ENCODE measurements at regions not wholly inside any gene's neighbourhood (a gene's known extent, or its start where the extent isn't known, plus 50 kb on each side); places are given as distances from the start of the nearest gene placed in this dataset.

DNA sequence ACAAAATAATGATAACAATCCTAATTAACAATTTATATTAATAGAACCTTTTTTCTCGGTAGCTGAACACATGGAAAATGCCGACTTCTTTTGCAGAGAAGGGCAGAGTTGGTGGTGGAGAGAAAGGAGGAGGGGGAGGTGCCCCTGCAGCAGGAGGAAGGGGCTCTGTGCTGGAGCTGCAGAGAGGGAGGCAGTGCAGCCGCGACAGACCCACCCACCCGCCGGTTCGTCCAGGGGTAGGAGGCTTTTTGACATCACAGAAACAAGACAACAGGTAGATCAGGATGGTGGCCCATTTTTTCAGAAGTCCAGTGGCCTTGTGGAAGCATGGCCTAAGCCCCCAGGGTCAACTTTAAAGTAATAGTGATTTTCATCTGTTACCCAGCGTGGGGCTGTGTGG, 321.1 kb upstream of the SALL3 start:
- no peak for DNase-seq (ENCODE audit: low spot score, unreplicated experiment)
- Mint-ChIP-seq H3K36me3 (ENCODE audit: insufficient read depth) (no peaks in the 10 kb centered on the region), H3K27me3 (peaks cover 23% of the 10 kb centered on the region), H3K4me1 (ENCODE audit: low read depth) (no peaks in the 10 kb centered on the region), H3K9me3 (ENCODE audit: low read depth) (no peaks in the 10 kb centered on the region), H3K4me3 (ENCODE audit: low read depth) (no peak overlapping the region), H3K27ac (no peak overlapping the region)
- TF ChIP-seq, protein P1, sequence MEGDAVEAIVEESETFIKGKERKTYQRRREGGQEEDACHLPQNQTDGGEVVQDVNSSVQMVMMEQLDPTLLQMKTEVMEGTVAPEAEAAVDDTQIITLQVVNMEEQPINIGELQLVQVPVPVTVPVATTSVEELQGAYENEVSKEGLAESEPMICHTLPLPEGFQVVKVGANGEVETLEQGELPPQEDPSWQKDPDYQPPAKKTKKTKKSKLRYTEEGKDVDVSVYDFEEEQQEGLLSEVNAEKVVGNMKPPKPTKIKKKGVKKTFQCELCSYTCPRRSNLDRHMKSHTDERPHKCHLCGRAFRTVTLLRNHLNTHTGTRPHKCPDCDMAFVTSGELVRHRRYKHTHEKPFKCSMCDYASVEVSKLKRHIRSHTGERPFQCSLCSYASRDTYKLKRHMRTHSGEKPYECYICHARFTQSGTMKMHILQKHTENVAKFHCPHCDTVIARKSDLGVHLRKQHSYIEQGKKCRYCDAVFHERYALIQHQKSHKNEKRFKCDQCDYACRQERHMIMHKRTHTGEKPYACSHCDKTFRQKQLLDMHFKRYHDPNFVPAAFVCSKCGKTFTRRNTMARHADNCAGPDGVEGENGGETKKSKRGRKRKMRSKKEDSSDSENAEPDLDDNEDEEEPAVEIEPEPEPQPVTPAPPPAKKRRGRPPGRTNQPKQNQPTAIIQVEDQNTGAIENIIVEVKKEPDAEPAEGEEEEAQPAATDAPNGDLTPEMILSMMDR (IDR thresholded peaks at IDR 0.05; ENCODE audit: unreplicated experiment) = no peak

DNA sequence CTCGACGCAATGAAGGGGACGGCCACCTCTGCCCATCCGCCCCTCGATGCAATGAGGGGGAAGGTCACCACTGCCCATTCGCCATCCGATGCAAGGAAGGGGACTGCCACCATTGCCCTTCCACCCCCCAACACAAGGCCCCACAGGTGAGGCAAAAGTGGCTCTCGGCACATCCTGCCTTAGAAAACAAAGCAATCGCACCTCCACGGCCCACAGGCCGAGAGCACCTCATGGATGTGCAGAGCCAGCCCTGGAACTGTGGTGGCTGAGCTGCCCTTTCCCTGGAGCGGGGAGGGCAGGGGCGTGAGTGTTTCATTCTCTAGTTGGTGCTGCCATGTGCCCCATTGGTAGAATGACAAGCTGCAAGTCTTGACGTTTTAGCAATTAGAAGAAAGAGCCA, 320.6 kb upstream of the SALL3 start:
- Mint-ChIP-seq H3K36me3 (ENCODE audit: insufficient read depth) (no peaks in the 10 kb centered on the region), H3K4me3 (ENCODE audit: low read depth) (no peak overlapping the region), H3K4me1 (ENCODE audit: low read depth) (no peaks in the 10 kb centered on the region), H3K27me3 (peaks cover 23% of the 10 kb centered on the region), H3K9me3 (ENCODE audit: low read depth) (no peaks in the 10 kb centered on the region), H3K27ac (no peak overlapping the region)
- TF ChIP-seq, protein P1 (IDR thresholded peaks at IDR 0.05; ENCODE audit: unreplicated experiment) = no peak
- DNase-seq (ENCODE audit: low spot score, unreplicated experiment) = no peak

DNA sequence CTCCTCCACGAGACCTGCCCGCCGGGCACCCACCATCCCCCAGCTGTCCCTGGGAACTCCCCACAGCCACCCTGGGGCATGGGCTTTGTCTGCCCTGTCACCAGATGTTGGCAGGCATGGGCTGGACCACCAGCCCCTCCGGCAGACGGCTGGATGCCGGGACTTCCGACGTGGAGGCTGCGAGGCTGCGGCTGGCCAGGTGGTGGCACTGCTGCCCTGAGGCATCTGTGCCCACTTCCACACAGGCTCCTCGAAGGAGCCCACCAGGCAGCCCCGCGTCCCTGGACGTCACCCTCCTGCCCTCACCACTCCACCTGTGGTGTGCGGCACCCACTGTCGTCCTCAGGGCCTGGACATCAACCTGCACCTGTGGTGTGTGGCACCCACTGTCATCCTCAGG, 319.9 kb upstream of the SALL3 start:
- no peaks in the 10 kb centered on the region for H3K36me3 Mint-ChIP-seq (ENCODE audit: insufficient read depth)
- no peaks in the 10 kb centered on the region for H3K9me3 Mint-ChIP-seq (ENCODE audit: low read depth)
- no peaks in the 10 kb centered on the region for H3K4me1 Mint-ChIP-seq (ENCODE audit: low read depth)

GRCh38 chr18:78660311-78660710, 319.3 kb upstream of the SALL3 start:
- DNase-seq (ENCODE audit: low spot score, unreplicated experiment) = no peak
- no peaks in the 10 kb centered on the region for H3K9me3 Mint-ChIP-seq (ENCODE audit: low read depth)
- no peaks in the 10 kb centered on the region for H3K4me1 Mint-ChIP-seq (ENCODE audit: low read depth)
- no peak overlapping the region for H3K4me3 Mint-ChIP-seq (ENCODE audit: low read depth)
- no peak overlapping the region for H3K27ac Mint-ChIP-seq
- no peaks in the 10 kb centered on the region for H3K36me3 Mint-ChIP-seq (ENCODE audit: insufficient read depth)
- TF ChIP-seq, protein P1 (IDR thresholded peaks at IDR 0.05; ENCODE audit: unreplicated experiment) = no peak
- H3K27me3 Mint-ChIP-seq = peaks cover 23% of the 10 kb centered on the region

More for the DNA sequence above, 319.9 kb upstream of the SALL3 start:
- DNase-seq (ENCODE audit: low spot score, unreplicated experiment) = peak; percentile 32
- TF ChIP-seq, protein P1 (IDR thresholded peaks at IDR 0.05; ENCODE audit: unreplicated experiment) = peak; percentile 73
- Mint-ChIP-seq H3K4me3 (ENCODE audit: low read depth) (no peak overlapping the region), H3K27ac (no peak overlapping the region), H3K27me3 (peaks cover 23% of the 10 kb centered on the region)

DNA sequence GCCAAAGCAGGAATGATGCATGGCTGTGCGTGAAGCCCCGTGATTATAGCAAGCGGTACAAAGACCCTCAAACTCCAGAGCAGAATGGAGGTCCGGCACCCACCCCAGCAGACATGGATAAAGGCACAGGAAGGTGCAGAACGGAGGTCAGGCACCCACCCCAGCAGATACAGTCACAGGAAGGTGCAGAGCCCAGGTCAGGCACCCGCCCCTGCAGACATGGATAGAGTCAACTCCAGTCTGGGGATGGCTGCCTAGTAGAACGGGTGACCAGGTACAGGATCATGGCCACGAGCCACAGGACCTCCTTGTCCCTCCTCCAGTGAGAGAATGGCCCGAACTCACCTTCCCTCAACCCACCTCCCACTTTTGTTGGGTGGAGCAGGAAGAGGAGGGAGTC, 318.3 kb upstream of the SALL3 start:
- Mint-ChIP-seq H3K9me3 (ENCODE audit: low read depth) (no peaks in the 10 kb centered on the region), H3K4me1 (ENCODE audit: low read depth) (no peaks in the 10 kb centered on the region), H3K27me3 (peaks cover 23% of the 10 kb centered on the region), H3K4me3 (ENCODE audit: low read depth) (no peak overlapping the region), H3K27ac (no peak overlapping the region), H3K36me3 (ENCODE audit: insufficient read depth) (no peaks in the 10 kb centered on the region)
- DNase-seq (ENCODE audit: low spot score, unreplicated experiment) = no peak
- TF ChIP-seq, protein P1 (IDR thresholded peaks at IDR 0.05; ENCODE audit: unreplicated experiment) = no peak
